ENCODE measurements at regions not wholly inside any gene's neighbourhood (a gene's known extent, or its start where the extent isn't known, plus 50 kb on each side); places are given as distances from the start of the nearest gene placed in this dataset.

GRCh38 chr5:91257301-91257700, 125.8 kb downstream of the ARRDC3 start:
- CTCF ChIA-PET (ENCODE audit: partially characterized antibody) = interaction anchor here (0.6 kb wide), 1 partner anchor 129 kb away, joined by 3 read pairs; no protein-coding TSS in a partner anchor
- no peak for DNase-seq (ENCODE audit: low read depth in 1 of 2, low spot score in 2 of 2)
- H2AK5ac ChIP-seq (ENCODE audit: low read depth, low read length) = no peak overlapping the region

More at GRCh38 chr5:91257301-91257700, 125.8 kb downstream of the ARRDC3 start:
- no peak overlapping the region for H3K27ac ChIP-seq (ENCODE audit: low read depth, low read length)
- no peak overlapping the region for H3K4me2 ChIP-seq (ENCODE audit: insufficient read depth in 1 of 2, low read depth in 2 of 2, low read length in 2 of 2)
- H3K56ac ChIP-seq (replicated peaks; ENCODE audit: insufficient read length, low read depth, low read length) = no peak overlapping the region
- no peak overlapping the region for H4K91ac ChIP-seq (replicated peaks; ENCODE audit: insufficient read length, low read length)
- no peak overlapping the region for H3K18ac ChIP-seq (ENCODE audit: extremely low read depth, low read length)
- POLR2A ChIA-PET (ENCODE audit: partially characterized antibody) = interaction anchor here (1.5 kb wide), 1 partner anchor 126 kb away, joined by 3 read pairs; the partner anchor contains the start of gene ARRDC3
- H2BK15ac ChIP-seq (ENCODE audit: low read length) = no peak overlapping the region
- no peak overlapping the region for H3K4ac ChIP-seq (replicated peaks; ENCODE audit: insufficient read length, low read depth, low read length)
- FAIRE-seq = no peak
- H4K8ac ChIP-seq (ENCODE audit: extremely low read depth, insufficient read depth, low read length) = no peak overlapping the region
- no peaks in the 10 kb centered on the region for H3K79me2 ChIP-seq (ENCODE audit: control insufficient read depth in 1 of 2, insufficient read depth in 2 of 2, low read length in 2 of 2)
- no peak overlapping the region for H3K14ac ChIP-seq (ENCODE audit: insufficient read length)
- H3K23ac ChIP-seq (ENCODE audit: insufficient read length) = no peak overlapping the region
- H3K79me1 ChIP-seq (ENCODE audit: low read depth, low read length) = no peaks in the 10 kb centered on the region
- H3K27me3 ChIP-seq (replicated peaks in 1 of 4; ENCODE audit: control insufficient read depth in 3 of 4, extremely low read depth in 1 of 4, insufficient read depth in 3 of 4, low read length in 3 of 4) = no peaks in the 10 kb centered on the region
- no peak overlapping the region for H2BK20ac ChIP-seq (ENCODE audit: low read length)
- no peaks in the 10 kb centered on the region for H3K23me2 ChIP-seq (ENCODE audit: low read depth, low read length)
- H2BK12ac ChIP-seq (ENCODE audit: low read depth, low read length) = no peak overlapping the region
- no peak overlapping the region for H3K9ac ChIP-seq (replicated peaks in 1 of 4; ENCODE audit: extremely low read depth in 1 of 4, low read depth in 3 of 4, low read length in 3 of 4)
- no peak overlapping the region for H3K4me3 ChIP-seq (ENCODE audit: extremely low read depth in 1 of 4, insufficient read depth in 2 of 4, low read depth in 3 of 4, low read length in 4 of 4)
- no peak overlapping the region for H2BK5ac ChIP-seq (ENCODE audit: low read depth, low read length)
- H3K4me1 ChIP-seq (replicated peaks in 1 of 4; ENCODE audit: control insufficient read depth in 3 of 4, insufficient read depth in 4 of 4, low read length in 3 of 4) = no peaks in the 10 kb centered on the region
- TF ChIP-seq EP300 (IDR thresholded peaks at IDR 0.05; ENCODE audit: borderline replicate concordance in 1 of 2, low read depth in 2 of 2, low read length in 2 of 2) (no peak), TBP (IDR thresholded peaks at IDR 0.05; ENCODE audit: low read depth, low read length) (no peak)
- H3K9me3 ChIP-seq (ENCODE audit: insufficient read depth in 2 of 2, low read depth in 1 of 2, low read length in 1 of 2) = no peaks in the 10 kb centered on the region
- no peak overlapping the region for H4K5ac ChIP-seq (ENCODE audit: insufficient read length, low read depth, low read length)
- H4K20me1 ChIP-seq (replicated peaks in 1 of 2; ENCODE audit: control insufficient read depth in 1 of 2, insufficient read depth in 2 of 2, low read length in 2 of 2) = no peaks in the 10 kb centered on the region
- H2AFZ ChIP-seq (ENCODE audit: low read length) = no peak overlapping the region
- H2BK120ac ChIP-seq (replicated peaks; ENCODE audit: low read depth, low read length) = no peak overlapping the region
- H3K36me3 ChIP-seq (ENCODE audit: control insufficient read depth in 2 of 4, insufficient read depth in 4 of 4, low read length in 3 of 4) = no peaks in the 10 kb centered on the region

All from H1 (cell line).